AG10803 (cell line): ENCODE measurements at regions not wholly inside any gene's neighbourhood (a gene's known extent, or its start where the extent isn't known, plus 50 kb on each side); places are given as distances from the start of the nearest gene placed in this dataset.

Source experiments
- DNase-seq: peaks from one replicate; pipeline ENCODE4 v3.0.0; 2010; ENCODE audit warnings: low read depth
- H3K4me3 ChIP-seq: 2 replicates; pipeline ENCODE4 v1.5.1; 2011; ENCODE audit warnings: mild to moderate bottlenecking, low read length, control low read depth
- TF ChIP-seq, protein P1 (sequence below): conservative IDR thresholded peaks from 2 replicates; pipeline ENCODE4 v1.5.1; 2011; ENCODE audit warnings: mild to moderate bottlenecking, low read length, control low read depth, inconsistent platforms

DNA sequence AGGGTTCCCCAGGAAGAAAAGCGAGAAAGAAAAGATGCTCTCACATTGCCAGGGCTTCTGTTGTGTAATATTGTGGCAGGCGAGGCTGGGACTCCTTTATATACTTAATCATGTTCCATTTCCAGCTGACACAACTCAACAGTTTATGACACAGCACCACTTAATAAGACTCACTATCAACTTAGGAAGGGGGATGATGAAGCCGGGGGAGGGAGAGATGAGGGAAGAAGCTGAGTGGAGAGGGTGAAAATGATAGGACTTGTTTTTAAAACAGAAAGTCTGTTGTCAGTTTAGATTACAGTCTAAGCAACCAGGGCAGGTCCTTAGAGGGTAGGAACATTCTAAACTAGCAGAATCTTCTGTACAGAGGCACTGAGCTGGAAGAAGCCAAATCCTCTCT, 397.0 kb downstream of the NXPE2 start:
- H3K4me3 ChIP-seq = no peak overlapping the region
- TF ChIP-seq, protein P1, sequence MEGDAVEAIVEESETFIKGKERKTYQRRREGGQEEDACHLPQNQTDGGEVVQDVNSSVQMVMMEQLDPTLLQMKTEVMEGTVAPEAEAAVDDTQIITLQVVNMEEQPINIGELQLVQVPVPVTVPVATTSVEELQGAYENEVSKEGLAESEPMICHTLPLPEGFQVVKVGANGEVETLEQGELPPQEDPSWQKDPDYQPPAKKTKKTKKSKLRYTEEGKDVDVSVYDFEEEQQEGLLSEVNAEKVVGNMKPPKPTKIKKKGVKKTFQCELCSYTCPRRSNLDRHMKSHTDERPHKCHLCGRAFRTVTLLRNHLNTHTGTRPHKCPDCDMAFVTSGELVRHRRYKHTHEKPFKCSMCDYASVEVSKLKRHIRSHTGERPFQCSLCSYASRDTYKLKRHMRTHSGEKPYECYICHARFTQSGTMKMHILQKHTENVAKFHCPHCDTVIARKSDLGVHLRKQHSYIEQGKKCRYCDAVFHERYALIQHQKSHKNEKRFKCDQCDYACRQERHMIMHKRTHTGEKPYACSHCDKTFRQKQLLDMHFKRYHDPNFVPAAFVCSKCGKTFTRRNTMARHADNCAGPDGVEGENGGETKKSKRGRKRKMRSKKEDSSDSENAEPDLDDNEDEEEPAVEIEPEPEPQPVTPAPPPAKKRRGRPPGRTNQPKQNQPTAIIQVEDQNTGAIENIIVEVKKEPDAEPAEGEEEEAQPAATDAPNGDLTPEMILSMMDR = no peak
- DNase-seq = no peak

DNA sequence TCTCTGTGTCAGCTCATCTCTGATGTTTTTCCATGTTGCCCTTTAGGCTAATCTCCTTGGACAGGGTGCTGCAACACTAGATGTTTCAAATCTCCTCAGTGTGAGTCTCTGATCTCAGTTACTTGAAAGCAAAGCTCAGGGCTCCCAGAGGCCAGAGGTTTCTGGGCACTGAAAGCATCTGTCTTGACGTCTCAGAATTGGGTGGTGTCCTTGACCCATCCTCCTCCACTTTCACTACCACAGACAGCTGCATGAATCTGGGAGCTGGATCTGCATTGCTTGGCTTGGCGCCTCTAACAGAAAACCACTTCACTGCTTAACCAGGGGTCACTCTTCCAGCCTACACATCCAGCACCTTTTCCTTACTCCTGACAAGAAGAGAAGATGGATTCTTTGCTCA, 399.4 kb downstream of the NXPE2 start:
- TF ChIP-seq, protein P1 = no peak
- DNase-seq = no peak

DNA sequence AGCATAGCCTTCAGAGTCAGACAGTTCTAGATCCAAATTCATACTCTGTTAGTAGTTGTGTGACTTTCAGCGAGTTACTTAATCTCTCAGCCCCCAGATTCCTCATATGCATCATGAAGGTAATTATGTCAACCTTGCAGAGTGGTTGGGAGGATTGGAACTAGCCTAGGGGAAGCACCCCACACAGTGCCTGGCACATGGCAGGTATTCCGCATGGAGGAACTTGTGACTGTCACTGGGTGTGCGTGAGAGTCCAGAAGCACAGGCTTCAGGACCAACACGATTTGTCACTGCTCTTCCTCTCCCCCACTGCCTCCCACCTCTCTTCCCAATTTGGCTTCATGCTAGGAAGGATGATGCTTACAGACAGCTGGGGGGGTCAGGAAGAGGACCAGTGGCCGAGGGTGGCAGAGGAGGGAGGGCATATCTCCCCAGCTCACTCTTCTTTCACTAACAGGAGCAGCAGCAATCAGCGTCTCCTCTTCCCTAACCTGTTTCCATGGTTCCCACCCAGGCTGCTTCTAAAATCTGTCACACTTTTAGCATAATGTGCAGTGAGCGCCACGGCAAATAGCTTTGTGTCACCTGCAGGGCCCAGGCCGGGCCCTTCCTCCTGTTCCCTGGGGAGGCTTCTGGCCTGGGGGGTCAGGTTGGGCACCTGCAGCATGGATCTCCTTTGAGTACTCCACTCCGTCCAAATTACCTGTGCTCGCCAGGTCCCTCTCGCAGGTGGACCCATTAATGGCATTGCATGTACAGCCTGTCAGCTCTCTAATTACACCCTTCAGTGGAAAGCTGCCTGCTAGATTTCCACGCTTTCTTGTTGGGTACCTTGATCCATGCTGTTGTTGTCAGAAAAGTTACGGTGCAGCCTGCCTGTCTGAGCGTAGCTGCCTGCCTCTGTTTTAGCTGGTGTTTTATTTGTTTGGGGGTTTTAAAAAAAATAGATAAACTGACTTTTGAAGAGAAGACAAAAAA, 400.4 kb downstream of the NXPE2 start:
- TF ChIP-seq, protein P1 = no peak
- no peak for DNase-seq
- H3K4me3 ChIP-seq = no peak overlapping the region

More for the DNA sequence above, 399.4 kb downstream of the NXPE2 start:
- no peak overlapping the region for H3K4me3 ChIP-seq

DNA sequence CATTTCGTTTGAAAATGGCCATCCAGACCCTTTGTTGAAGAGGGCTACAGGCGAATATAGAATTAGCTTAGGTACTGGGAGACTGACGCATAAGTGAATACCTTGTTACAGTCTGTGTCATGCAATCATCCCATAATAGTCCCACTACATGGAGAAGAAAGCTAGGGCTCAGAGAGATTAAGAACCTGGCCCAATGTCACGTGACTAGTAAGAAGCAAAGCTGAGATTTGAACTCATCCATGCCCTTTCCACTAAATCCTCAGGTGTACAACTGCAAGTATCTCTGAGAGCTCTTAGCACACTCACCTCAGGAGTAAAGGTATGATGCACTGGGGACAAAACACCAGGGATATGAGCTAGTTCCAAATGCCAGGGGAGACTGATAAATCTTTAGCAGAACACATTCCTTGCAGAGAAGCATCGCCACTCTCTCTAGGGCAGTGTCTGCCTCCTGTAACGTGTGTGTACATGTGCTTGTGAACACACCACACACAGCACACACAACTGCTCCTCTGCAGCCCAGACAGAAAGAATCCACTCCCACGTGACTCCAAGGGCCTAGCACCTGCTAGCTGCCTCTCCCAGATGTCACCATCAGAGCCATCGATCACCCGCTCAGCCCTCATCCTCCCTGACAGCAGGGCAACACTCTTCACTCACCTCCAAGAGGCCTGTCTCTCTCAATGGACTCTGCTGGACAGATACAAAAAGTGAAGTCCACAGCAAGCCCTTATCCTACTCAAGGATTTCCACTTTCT, 402.8 kb downstream of the NXPE2 start:
- TF ChIP-seq, protein P1 = no peak
- no peak overlapping the region for H3K4me3 ChIP-seq
- no peak for DNase-seq

DNA sequence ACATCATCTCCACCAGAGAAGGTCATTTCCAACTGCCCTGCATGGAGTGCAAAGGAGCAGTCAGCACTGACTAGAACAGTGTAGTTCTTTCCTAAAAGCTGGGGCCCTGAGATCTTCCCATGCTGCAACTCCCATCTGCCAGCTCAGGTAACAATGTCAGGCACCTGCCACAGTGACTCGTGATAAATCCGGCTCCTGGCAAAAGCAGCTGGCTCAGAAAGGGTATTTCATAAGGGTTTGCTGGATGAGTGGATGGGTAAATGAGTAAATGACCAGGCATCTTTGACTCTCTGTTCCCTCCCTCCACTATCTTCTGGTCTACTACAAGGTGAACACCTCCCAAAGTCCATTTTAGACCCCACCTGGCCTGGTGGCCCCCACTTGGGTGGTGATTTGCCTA, 403.6 kb downstream of the NXPE2 start:
- no peak overlapping the region for H3K4me3 ChIP-seq
- DNase-seq = no peak
- TF ChIP-seq, protein P1 = no peak

DNA sequence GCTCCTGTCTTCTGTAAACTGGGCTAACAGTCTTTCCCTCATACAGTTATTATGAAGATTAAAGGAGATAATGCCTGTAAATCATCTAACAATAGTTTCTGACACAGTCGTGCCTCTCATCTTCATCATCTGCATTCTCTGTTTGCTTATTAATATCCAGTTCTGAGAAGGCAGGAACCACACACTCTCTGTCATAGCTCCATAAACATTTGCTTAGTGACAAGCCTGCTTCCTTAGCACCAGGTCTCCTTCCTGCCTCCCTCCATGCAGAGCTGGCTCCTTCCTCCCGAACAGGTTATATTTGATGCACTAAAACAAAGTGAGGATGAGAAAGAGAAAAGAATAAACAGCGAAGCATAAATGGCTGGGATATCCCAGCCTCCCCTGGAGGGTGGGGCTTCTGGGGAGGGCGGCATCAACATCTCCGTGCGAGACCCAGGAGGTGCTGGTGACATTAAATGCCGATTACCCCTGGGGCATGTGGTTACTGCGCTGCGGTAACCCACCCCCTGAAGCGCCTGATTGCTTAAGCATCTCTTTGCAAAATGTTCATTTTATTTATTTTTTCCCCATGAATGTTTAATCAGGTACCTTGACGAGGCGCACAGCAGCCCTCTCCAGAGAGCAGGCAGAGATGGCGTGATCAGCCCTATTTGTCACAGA, 404.9 kb downstream of the NXPE2 start:
- TF ChIP-seq, protein P1 = no peak
- H3K4me3 ChIP-seq = no peak overlapping the region
- DNase-seq = no peak
